IPS-15b (cell line): ENCODE measurements at regions not wholly inside any gene's neighbourhood (a gene's known extent, or its start where the extent isn't known, plus 50 kb on each side); places are given as distances from the start of the nearest gene placed in this dataset.

Experiments
- H3K27me3 ChIP-seq: one replicate; pipeline ENCODE4 v1.6.1; 2013; ENCODE audit warnings: low read length; ENCODE audit not compliant: control insufficient read depth, insufficient read depth
- H3K36me3 ChIP-seq: one replicate; pipeline ENCODE4 v1.6.1; 2013; ENCODE audit warnings: low read length; ENCODE audit not compliant: control insufficient read depth, insufficient read depth
- H3K4me1 ChIP-seq: one replicate; pipeline ENCODE4 v1.6.1; 2013; ENCODE audit warnings: mild to moderate bottlenecking, low read length; ENCODE audit not compliant: control insufficient read depth, insufficient read depth
- H3K4me3 ChIP-seq: one replicate; pipeline ENCODE4 v1.5.1; 2013; ENCODE audit warnings: low read depth, low read length
- H3K9ac ChIP-seq: one replicate; pipeline ENCODE4 v1.6.1; 2013; ENCODE audit warnings: low read depth, mild to moderate bottlenecking, low read length
- H3K9me3 ChIP-seq: one replicate; pipeline ENCODE4 v1.6.1; 2013; ENCODE audit warnings: mild to moderate bottlenecking, low read length; ENCODE audit not compliant: control insufficient read depth, insufficient read depth

DNA sequence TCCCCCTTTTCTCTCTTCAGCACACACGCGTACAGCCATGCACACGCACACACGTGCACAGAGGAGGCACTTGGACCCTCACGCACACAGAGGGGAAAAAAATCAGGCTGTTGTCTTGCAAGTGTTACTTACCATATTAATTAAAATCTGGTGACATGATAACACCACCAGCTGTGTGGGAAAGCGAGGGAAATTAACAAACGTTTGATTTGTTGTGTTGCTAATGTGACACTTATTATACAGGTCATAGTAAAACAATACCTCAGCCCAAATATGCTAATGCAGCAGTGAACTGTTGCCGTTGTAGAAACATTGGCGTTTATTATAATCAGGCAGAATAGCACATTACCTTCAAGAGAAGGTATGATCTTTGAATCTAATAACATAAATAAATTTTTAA, 211.7 kb downstream of the TEX29 start:
- Histone ChIP-seq H3K9me3 (no peaks in the 10 kb centered on the region), H3K36me3 (no peaks in the 10 kb centered on the region), H3K4me1 (peaks cover 46% of the 10 kb centered on the region), H3K4me3 (no peak overlapping the region), H3K27me3 (peaks cover 22% of the 10 kb centered on the region), H3K9ac (no peak overlapping the region)

DNA sequence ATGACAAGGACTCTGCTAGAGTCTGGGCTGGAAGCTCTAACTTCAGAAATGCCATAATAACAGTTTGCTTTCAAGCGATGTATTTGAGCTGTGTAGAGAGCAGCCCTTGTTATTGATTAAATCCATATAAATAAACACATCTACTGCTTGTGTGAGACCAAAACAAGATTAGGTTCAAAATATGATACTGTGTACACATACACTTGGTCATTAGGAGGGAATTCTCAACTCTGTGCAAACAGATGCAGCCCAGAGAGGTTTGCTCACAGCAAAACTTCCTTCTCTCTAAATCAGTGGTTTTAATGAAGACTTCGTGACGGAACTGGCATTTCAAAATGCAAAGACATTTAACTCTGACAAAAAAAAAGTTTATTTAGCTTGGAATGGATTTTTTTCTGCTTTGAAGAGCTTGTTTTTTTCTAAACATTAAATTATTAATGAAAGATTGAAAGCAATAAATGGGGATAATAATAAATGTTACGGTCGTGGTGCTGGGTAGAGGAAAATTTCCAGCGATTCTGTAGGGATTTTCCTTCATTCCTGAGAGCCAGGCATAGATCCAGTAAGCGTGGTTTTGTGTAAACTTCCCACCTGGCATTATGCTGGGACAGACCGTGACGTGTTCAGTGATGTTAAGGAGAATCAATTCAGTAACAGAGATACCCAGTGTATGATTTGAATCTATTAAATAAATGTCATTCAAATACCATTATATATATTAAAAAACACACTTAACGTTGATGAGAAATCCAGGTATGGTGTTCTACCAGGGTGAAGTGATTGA, 213.7 kb downstream of the TEX29 start:
- H3K36me3 ChIP-seq: no peaks in the 10 kb centered on the region
- no peaks in the 10 kb centered on the region for H3K9me3 ChIP-seq
- H3K9ac ChIP-seq: no peak overlapping the region
- H3K4me1 ChIP-seq: peaks cover 46% of the 10 kb centered on the region
- peaks cover 22% of the 10 kb centered on the region for H3K27me3 ChIP-seq
- H3K4me3 ChIP-seq: no peak overlapping the region

DNA sequence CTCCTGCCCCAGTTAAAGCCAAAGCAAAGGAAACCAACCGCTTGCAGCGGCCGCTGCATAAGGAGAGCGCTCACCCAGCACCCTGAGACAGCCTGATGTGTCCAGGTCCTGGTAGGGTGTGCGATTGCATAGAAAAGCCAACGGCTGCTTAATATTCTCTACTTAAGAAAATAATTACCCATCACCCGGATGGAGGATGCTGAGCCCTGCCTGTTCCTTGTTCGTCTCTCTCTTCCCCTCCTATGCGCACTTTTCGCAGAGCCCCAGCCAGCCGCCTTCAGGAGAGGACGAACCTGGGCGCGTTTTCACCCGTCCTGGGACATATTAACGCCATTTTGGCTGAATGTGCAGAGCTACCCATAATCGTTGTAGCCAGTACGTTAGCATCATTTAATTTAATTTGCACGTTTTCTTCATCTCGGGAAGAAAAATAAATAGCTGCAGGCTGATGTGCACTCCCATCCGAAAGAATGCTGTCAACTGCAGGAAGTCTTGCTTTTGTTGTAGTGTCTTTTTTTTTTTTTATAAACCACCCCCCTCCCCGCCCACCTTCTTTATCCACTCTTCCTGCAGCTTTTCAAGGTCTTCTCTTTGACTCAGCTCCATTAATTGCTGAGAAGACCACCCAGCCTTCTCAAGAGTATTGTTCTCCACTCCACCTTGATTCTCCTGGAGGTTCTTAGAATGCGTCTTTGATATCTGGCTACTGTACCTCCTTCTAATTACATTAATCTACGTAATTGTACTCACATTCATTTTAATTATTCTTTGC, 214.5 kb downstream of the TEX29 start:
- H3K27me3 ChIP-seq: peaks cover 22% of the 10 kb centered on the region
- peaks cover 46% of the 10 kb centered on the region for H3K4me1 ChIP-seq
- H3K9ac ChIP-seq: no peak overlapping the region
- H3K4me3 ChIP-seq: peak overlapping the region; percentile 22
- no peaks in the 10 kb centered on the region for H3K9me3 ChIP-seq
- H3K36me3 ChIP-seq: no peaks in the 10 kb centered on the region

DNA sequence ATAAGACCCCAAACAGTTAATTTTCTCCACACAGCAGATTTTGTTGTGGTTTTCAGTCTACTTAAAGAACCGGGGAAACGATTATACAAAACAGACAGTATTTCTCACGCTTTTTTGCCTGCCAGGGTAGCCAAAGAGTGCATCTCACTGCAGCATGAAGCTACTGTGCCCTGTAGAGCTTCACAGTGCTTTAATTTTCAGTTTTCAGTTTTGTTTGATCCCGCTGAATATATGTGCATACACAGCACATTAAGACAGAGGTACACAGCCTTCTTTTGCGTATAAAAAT, 215.0 kb downstream of the TEX29 start:
- Histone ChIP-seq H3K9ac (no peak overlapping the region), H3K4me3 (no peak overlapping the region), H3K36me3 (no peaks in the 10 kb centered on the region), H3K9me3 (no peaks in the 10 kb centered on the region), H3K27me3 (peaks cover 22% of the 10 kb centered on the region), H3K4me1 (peaks cover 46% of the 10 kb centered on the region)

DNA sequence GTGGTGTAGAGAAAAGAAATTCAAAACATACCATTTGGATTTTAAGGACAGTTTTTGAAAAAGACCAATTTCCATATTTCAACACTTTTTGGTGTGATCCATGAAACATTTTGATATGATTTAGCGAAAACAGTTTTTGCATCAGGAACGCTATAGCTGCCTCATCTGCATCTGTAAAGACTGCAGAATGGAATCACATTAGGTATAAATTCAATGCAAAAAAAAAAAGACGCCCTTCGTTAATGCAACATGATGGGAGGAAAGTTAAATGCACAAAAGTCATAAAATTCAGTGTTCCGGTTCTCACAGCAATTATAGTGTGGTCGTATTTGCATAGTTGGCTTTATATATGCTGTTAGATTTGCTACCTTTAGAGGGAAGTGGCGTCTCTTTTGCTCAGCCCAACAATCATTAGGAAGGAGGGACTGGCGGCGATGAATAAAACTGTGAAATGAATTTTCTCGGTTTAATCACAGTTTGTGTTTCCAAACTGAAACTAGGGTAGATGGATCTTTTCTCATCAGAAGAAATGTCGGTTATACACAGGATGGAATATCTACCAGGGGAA, 215.7 kb downstream of the TEX29 start:
- H3K4me1 ChIP-seq: peaks cover 40% of the 10 kb centered on the region
- H3K4me3 ChIP-seq: no peak overlapping the region
- H3K36me3 ChIP-seq: no peaks in the 10 kb centered on the region
- H3K27me3 ChIP-seq: peaks cover 22% of the 10 kb centered on the region
- H3K9me3 ChIP-seq: no peaks in the 10 kb centered on the region
- no peak overlapping the region for H3K9ac ChIP-seq

DNA sequence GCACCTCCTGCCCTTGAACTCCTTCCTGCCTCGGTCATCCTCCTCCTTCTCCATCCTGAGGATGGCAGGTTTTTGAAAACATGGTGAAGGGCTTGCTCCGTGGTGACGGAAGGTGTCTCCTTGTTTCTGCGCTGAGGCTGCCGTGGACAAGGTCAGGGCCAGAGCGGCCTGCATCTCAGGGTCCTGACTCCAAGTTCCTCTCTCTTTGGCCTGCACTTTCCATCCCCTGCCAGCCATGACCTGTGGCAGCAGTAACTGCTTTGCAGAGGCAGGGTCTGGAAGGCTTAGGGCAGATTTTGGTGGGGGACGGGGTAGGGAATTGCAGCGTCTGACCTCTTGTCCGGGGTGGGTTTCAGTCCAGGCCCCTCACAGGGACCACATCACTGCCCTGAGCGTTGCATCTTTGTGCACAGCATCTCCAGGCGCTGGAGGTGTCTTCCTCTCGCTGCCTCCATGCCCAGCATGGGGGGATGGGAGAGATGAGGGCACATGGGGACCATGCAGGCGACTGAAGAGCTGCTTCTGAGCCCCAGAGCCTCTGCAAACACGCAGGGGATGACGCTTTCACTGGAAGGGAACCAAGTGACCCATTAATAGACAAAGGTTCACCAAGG, 216.8 kb downstream of the TEX29 start:
- H3K27me3 ChIP-seq: peaks cover 22% of the 10 kb centered on the region
- no peak overlapping the region for H3K9ac ChIP-seq
- H3K4me1 ChIP-seq: peaks cover 34% of the 10 kb centered on the region
- H3K36me3 ChIP-seq: no peaks in the 10 kb centered on the region
- H3K4me3 ChIP-seq: no peak overlapping the region
- H3K9me3 ChIP-seq: no peaks in the 10 kb centered on the region

DNA sequence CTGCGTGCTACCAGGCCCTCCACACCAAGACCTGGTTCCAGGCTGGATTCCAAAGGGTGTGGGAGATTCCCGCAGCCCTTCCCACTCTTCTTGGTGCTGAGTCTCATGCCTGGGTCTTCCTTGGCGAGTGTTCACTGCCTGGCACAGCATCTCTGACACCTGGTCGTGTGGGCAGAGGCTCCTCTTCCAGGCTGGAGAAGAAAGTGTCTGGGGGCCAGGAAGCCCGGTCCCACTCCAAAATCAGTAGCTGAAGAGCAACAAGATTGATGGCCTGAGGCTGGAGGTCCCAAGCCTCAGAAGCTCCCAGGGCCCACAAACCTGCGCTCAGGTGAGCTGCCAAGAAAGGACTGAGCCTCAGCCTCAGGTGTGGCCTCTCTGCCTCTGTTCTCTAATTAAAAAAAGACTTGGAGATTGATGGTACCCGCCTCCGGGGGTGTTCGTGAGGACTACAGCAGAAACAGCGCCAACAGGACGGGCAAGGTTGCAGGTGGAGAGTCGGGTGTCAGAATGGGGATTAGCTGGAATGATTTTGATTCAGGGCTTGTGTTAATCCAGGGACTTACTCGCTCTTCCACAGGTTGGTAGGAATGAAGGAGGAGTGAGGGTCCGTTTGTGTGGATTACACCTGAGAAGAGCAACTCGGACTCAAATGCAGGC, 217.5 kb downstream of the TEX29 start:
- Histone ChIP-seq H3K4me1 (peaks cover 29% of the 10 kb centered on the region), H3K4me3 (no peak overlapping the region), H3K27me3 (peaks cover 19% of the 10 kb centered on the region), H3K9ac (no peak overlapping the region), H3K9me3 (no peaks in the 10 kb centered on the region), H3K36me3 (no peaks in the 10 kb centered on the region)

DNA sequence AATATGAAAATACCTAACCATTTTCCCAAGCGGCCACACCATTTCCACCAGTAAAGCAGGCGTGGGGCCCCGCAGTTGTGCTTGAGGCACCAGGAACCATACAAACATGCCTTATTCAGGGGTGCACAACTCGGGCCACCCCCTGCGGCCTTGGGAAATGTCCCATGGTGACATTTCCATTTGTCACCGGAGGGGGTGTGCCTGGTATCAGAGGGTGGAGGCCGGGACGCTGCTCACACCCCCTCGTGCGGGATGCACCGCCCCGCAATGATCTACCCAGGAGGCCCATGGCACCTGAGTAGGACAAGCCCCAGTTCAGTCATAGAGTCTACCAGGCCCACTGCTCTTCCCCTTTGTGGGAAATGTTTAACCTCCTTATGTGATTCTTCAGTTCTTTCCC, 218.8 kb downstream of the TEX29 start:
- no peaks in the 10 kb centered on the region for H3K9me3 ChIP-seq
- peaks cover 16% of the 10 kb centered on the region for H3K4me1 ChIP-seq
- H3K9ac ChIP-seq: no peak overlapping the region
- H3K27me3 ChIP-seq: peaks cover 8% of the 10 kb centered on the region
- H3K36me3 ChIP-seq: no peaks in the 10 kb centered on the region
- H3K4me3 ChIP-seq: no peak overlapping the region

DNA sequence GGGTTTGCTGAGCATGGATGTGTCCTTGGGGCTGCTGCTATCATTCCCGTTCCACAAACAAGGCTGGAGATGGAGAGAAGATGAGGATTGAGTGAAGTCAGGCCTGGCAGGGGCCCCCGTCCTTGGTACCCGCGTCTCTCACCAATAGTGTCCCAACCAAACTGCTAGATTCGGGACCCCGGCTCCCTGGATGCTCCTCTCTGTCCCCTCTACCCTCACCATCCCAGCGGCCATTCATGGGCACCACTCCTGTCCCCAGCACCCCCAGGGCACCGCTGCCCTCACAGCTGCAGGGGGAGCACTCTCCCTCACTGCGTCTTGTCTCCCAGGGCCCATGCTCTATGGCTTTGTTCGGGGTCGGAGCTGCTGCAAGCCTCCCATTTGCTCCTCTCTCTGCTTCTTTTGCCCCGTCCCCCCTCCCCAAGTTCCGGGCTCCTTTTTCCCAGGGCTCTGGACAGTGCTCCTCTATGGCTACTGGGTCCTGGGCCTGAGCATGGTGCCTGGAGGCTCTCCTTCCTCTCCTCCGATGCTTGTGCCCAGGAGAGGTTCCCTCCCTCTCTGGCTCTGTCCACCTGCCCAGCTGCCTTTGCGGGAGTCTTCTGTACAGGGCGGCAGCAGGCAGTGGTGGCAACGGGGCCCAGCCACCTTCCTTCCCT, 219.5 kb downstream of the TEX29 start:
- H3K9me3 ChIP-seq: no peaks in the 10 kb centered on the region
- H3K27me3 ChIP-seq: peaks cover 8% of the 10 kb centered on the region
- peaks cover 14% of the 10 kb centered on the region for H3K4me1 ChIP-seq

DNA sequence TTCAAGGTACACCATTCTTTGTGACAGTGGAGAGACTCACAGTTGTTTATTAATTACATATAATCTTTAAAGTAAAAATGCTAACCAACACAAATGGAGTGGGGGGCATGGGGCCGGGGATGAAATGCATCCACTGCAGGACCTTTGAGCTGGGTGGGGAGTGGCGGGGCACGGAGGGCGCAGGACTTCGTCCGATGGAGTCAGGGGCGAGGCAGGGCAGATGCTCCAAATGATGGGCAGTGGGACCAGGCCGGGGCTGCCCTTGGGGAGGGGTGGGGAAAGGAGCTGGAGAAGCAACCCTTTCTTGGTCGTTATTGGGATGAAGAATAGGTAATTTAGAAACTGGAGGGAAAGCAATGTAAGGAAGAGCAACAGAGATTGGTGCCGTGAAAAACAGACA, 220.0 kb downstream of the TEX29 start:
- no peak overlapping the region for H3K4me3 ChIP-seq

More for the DNA sequence above, 219.5 kb downstream of the TEX29 start:
- no peaks in the 10 kb centered on the region for H3K36me3 ChIP-seq
- no peak overlapping the region for H3K9ac ChIP-seq
- no peak overlapping the region for H3K4me3 ChIP-seq

DNA sequence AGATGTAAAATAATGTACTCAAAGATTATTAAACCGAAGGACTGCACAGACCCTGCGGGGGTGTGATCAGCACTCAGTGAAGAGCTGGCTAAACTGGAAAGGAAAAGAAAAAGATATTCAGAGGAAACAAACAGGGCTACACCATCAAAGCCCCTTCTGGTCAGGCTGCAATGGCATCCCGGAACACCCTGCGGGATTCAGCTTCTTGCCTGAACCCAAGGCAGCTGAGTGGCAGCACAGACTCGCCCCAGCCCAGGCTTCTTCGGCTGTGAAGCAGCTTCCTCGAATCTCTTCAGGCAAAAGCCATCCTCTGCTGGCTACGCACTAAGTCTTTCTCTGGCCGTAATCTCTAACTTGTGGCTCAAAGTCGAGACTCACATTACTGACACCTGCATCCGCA, 220.9 kb downstream of the TEX29 start:
- Histone ChIP-seq H3K4me1 (peaks cover under 1% of the 10 kb centered on the region), H3K9me3 (no peaks in the 10 kb centered on the region), H3K36me3 (no peaks in the 10 kb centered on the region), H3K27me3 (peaks cover 4% of the 10 kb centered on the region), H3K9ac (no peak overlapping the region), H3K4me3 (no peak overlapping the region)

More for the DNA sequence above, 220.0 kb downstream of the TEX29 start:
- peaks cover 6% of the 10 kb centered on the region for H3K27me3 ChIP-seq
- H3K36me3 ChIP-seq: no peaks in the 10 kb centered on the region
- H3K4me1 ChIP-seq: peaks cover 9% of the 10 kb centered on the region
- H3K9me3 ChIP-seq: no peaks in the 10 kb centered on the region
- H3K9ac ChIP-seq: no peak overlapping the region
